MCF 10A (cell line): ENCODE measurements at regions not wholly inside any gene's neighbourhood (a gene's known extent, or its start where the extent isn't known, plus 50 kb on each side); places are given as distances from the start of the nearest gene placed in this dataset.
"Not testable (repeated sequence)": the region's sequence is repeated elsewhere in the genome, so short reads cannot be mapped to it uniquely, and the experiment has no call there.

Experiments
- BruUV-seq: library from RNA; stranded (reverse); fragments of 400-500 nt; replicated peaks from 2 replicates; lab custom pipeline; 2021; lab: Mats Ljungman, UMichigan
- CTCF ChIA-PET: fragments of 300-600 bp; sonication (Branson Sonifier 250); formaldehyde crosslinking; extraction: SDS; loops from one replicate; lab custom pipeline; 2021; ENCODE audit warnings: antibody characterized with exemption, inconsistent platforms; lab: Yijun Ruan, JAX
- POLR2A ChIA-PET: fragments of 300-600, 350-650 bp; sonication (Branson Sonifier 250); formaldehyde crosslinking; extraction: SDS; loops from one replicate; lab custom pipeline; 2020; ENCODE audit warnings: antibody characterized with exemption, inconsistent platforms; lab: Yijun Ruan, JAX
- DNase-seq: peaks from one replicate; pipeline ENCODE4 v3.0.0-alpha.2; 2018; ENCODE audit not compliant: unreplicated experiment
- H3K27ac Mint-ChIP-seq: one replicate; pipeline ENCODE4 v1.8.0; 2022; ENCODE audit warnings: mild to moderate bottlenecking, low read depth, mixed read lengths; ENCODE audit not compliant: unreplicated experiment
- H3K27me3 Mint-ChIP-seq: one replicate; pipeline ENCODE4 v1.8.0; 2022; ENCODE audit warnings: mixed read lengths; ENCODE audit not compliant: insufficient read depth, unreplicated experiment
- H3K36me3 Mint-ChIP-seq: one replicate; pipeline ENCODE4 v1.8.0; 2022; ENCODE audit warnings: mild to moderate bottlenecking, moderate library complexity, mixed read lengths; ENCODE audit not compliant: insufficient read depth, unreplicated experiment
- H3K4me1 Mint-ChIP-seq: one replicate; pipeline ENCODE4 v1.8.0; 2022; ENCODE audit warnings: mixed read lengths; ENCODE audit not compliant: insufficient read depth, unreplicated experiment
- H3K4me3 Mint-ChIP-seq: one replicate; pipeline ENCODE4 v1.8.0; 2022; ENCODE audit warnings: mild to moderate bottlenecking, moderate library complexity, mixed read lengths; ENCODE audit not compliant: unreplicated experiment
- H3K9me3 Mint-ChIP-seq: one replicate; pipeline ENCODE4 v1.8.0; 2022; ENCODE audit warnings: mixed read lengths; ENCODE audit not compliant: unreplicated experiment
- intact Hi-C: fragments of 100-400 bp; cut with micrococcal nuclease; formaldehyde crosslinking; loops from 2 replicates; pipeline ENCODE4 v1.14.1; 2022

DNA sequence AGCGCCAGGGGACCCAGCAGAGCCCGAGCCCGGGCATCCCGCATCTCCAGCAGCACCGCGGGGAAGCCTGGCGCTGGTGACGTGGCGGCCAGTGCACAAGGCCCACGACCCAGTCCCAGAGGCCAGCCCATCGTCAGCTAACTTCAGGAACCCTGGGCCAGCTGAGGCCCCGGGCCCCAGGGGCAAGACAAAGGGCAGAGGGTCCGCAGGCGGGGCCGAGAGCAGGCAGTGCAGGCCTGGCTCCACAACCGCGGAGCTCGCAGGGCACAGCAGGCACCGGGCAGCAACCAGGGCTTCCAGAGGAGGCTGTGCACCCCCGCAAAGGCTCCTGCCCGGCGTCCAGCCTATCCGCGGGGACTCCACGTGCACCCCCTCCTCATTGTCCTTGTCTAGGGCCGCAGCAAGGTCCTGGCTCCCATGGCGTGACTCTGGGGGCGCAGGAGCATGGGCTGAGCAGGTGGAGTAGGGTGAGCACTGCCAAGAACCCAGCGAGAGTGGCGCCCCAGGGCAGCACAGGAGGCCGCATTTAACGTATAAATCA is 352.5 kb downstream of the KCNJ18 start:
- POLR2A ChIA-PET, H3K27ac Mint-ChIP-seq, H3K4me3 Mint-ChIP-seq, H3K36me3 Mint-ChIP-seq, BruUV-seq, H3K27me3 Mint-ChIP-seq, intact Hi-C loops, DNase-seq, H3K4me1 Mint-ChIP-seq, CTCF ChIA-PET: not testable (repeated sequence)
- H3K9me3 Mint-ChIP-seq: peaks cover 14% of the 10 kb centered on the region

- DNase-seq, POLR2A ChIA-PET, H3K4me3 Mint-ChIP-seq, CTCF ChIA-PET, intact Hi-C loops, H3K4me1 Mint-ChIP-seq, H3K27me3 Mint-ChIP-seq, H3K27ac Mint-ChIP-seq, BruUV-seq, H3K36me3 Mint-ChIP-seq: not testable (repeated sequence)
- H3K9me3 Mint-ChIP-seq: peaks cover 14% of the 10 kb centered on the region
Measured at GRCh38 chr17:22047521-22047920, 355.2 kb downstream of the KCNJ18 start.

DNA sequence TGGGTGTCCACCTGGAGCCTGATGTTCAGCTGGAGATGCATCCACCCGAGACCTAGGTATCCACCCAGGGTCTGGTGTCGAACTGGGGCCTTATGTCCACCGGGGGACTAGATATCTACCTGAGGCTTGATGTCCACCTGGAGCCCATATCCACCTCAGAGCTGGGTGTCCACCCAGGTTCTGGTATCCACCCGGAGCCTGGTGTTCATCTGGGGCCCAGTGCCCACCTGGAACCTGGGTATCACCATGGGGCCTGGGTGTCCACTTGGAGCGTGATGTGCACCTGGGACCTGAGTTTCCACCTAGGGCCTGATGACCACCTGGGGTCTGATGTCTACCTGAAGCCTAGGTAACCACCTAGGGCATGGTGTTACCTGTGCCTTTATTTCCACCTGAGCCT is 355.9 kb downstream of the KCNJ18 start:
- BruUV-seq, H3K27ac Mint-ChIP-seq, intact Hi-C loops, POLR2A ChIA-PET, H3K4me1 Mint-ChIP-seq, H3K9me3 Mint-ChIP-seq, H3K27me3 Mint-ChIP-seq, CTCF ChIA-PET, DNase-seq, H3K4me3 Mint-ChIP-seq, H3K36me3 Mint-ChIP-seq: not testable (repeated sequence)

- H3K36me3 Mint-ChIP-seq, BruUV-seq, H3K27ac Mint-ChIP-seq, intact Hi-C loops, POLR2A ChIA-PET, H3K9me3 Mint-ChIP-seq, H3K4me3 Mint-ChIP-seq, DNase-seq, CTCF ChIA-PET, H3K27me3 Mint-ChIP-seq, H3K4me1 Mint-ChIP-seq: not testable (repeated sequence)
Measured at GRCh38 chr17:22050766-22051165, 358.4 kb downstream of the KCNJ18 start.

- H3K36me3 Mint-ChIP-seq, DNase-seq, H3K9me3 Mint-ChIP-seq, intact Hi-C loops, CTCF ChIA-PET, H3K4me1 Mint-ChIP-seq, H3K27ac Mint-ChIP-seq, POLR2A ChIA-PET, H3K27me3 Mint-ChIP-seq, H3K4me3 Mint-ChIP-seq, BruUV-seq: not testable (repeated sequence)
Measured at GRCh38 chr17:22052715-22053114, 360.4 kb downstream of the KCNJ18 start.

DNA sequence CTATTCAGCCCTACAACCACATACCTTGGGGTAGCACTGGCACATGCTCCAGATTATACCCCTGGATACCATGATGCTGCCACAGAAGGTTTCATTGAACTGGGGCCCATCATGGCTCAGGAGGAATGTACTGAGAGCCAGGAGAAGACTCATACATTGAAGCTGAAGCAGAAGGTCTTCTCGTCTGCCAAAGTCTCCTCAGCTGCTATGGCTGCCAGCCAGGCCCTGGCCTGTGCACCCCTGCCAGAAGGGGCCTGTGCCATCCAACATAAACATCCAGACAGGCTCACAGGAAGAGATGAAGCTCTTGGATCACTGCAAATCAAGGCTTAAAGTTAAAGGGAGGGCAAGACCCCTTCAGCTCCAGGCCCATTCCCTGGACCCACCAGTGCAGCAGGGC is 364.2 kb downstream of the KCNJ18 start:
- H3K4me3 Mint-ChIP-seq, H3K27me3 Mint-ChIP-seq, POLR2A ChIA-PET, BruUV-seq, CTCF ChIA-PET, H3K36me3 Mint-ChIP-seq, H3K4me1 Mint-ChIP-seq, intact Hi-C loops, DNase-seq, H3K27ac Mint-ChIP-seq: not testable (repeated sequence)
- H3K9me3 Mint-ChIP-seq: peaks cover 13% of the 10 kb centered on the region

DNA sequence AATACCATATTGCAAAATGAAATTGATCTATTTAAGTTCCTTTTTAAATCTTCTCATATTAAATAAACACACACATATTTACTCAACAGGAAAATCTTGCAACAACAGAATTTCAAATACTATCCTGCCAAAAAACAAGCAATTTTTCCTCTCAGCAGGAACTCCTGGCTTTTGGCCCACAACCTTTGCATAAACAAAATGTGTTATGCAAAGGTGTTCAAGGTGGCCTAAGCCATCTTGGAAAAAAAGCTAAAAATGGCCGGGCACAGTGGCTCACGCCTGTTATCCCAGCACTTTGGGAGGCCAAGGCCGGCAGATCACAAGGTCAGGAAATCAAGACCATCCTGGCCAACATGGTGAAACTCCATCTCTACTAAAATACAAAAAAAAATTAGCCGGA is 383.6 kb downstream of the KCNJ18 start:
- H3K27ac Mint-ChIP-seq, H3K9me3 Mint-ChIP-seq, H3K4me3 Mint-ChIP-seq, CTCF ChIA-PET, H3K36me3 Mint-ChIP-seq, H3K27me3 Mint-ChIP-seq, BruUV-seq, H3K4me1 Mint-ChIP-seq, intact Hi-C loops, POLR2A ChIA-PET, DNase-seq: not testable (repeated sequence)

DNA sequence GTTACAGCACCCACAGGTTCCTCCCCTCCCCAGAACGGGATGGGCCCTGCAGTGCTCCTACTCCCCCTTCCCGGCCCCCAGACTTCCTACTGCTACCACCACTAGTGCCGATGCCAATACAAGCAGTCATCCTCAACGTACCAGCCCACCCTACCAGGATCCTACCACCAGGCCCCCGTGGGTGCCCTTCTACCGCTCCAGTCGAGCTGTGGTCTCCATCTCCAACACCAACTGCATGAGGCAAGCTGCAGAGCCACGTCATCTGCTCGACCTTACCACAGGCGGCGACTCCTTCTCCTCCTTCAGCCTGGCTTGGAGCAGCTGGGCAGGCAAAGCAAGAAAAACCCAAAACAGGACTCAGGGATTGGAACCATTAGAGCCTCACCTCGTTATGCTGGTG is 396.3 kb downstream of the KCNJ18 start:
- H3K27me3 Mint-ChIP-seq, POLR2A ChIA-PET, BruUV-seq, DNase-seq, CTCF ChIA-PET, intact Hi-C loops, H3K4me1 Mint-ChIP-seq, H3K27ac Mint-ChIP-seq, H3K36me3 Mint-ChIP-seq, H3K4me3 Mint-ChIP-seq: not testable (repeated sequence)
- peaks cover 14% of the 10 kb centered on the region for H3K9me3 Mint-ChIP-seq
